ENCODE measurements at regions not wholly inside any gene's neighbourhood (a gene's known extent, or its start where the extent isn't known, plus 50 kb on each side); places are given as distances from the start of the nearest gene placed in this dataset.

DNA sequence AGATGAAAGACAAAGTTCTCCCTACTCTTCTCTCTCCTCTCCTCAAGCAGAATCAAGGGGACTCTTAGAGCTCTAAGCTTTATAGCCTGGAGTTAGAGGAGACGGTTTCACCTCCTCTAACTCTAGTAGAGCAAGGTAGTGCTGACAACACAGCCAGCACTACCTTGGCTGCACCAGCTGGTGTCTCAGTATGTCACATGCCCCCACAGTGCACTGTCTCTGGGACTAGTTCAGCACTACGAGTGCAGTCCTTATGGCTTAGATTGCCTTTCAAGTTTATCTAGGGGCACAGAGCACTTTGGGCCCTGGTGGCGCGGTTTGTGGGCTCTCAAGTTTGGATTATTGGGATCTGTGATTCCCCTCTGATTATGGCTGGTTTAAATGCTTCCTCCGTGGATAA is 614.1 kb upstream of the NECTIN3 start:
- TF ChIP-seq GATA2 (IDR thresholded peaks at IDR 0.05; ENCODE audit: low read depth, low read length) (no peak), GATA3 (IDR thresholded peaks at IDR 0.05; ENCODE audit: low read depth, low read length) (no peak)

Measured in SH-SY5Y (cell line).